ENCODE measurements at regions not wholly inside any gene's neighbourhood (a gene's known extent, or its start where the extent isn't known, plus 50 kb on each side); places are given as distances from the start of the nearest gene placed in this dataset.

- TF ChIP-seq BCLAF1 (IDR thresholded peaks at IDR 0.05; ENCODE audit: borderline replicate concordance in 1 of 2, control insufficient read depth in 1 of 2, low read depth in 2 of 2, low read length in 1 of 2) (no peak), ZNF184 (CRISPR knock-in tag; IDR thresholded peaks at IDR 0.05) (no peak), ZNF507 (tag; conservative IDR thresholded peaks at IDR 0.05) (no peak)
These were observed 363.0 kb downstream of the NR2F2 start (continued) for GRCh38 chr15:96693515-96693914.

GRCh38 chr15:96693990-96694517 is 363.6 kb downstream of the NR2F2 start:
- WGBS (ENCODE audit: insufficient coverage, low coverage, missing lambda C conversion rate): 2% methylated on average over 4 of the region's 4 CpGs
- in situ Hi-C loops (cut with MboI) (no loop called here), intact Hi-C loops (cut with micrococcal nuclease) (no loop called here)
- H3K9me1 ChIP-seq (ENCODE audit: control insufficient read depth, insufficient read depth, low read length): no peaks in the 10 kb centered on the region
- FAIRE-seq (no peak), DNase-seq (ENCODE audit: extremely low read depth in 1 of 4, low spot score in 3 of 4) (no peak), ATAC-seq (no peak)
- no TSS peak for BruUV-seq (replicated peaks)
- ChIA-PET CTCF (ENCODE audit: low intra/inter-chr PET ratio) (no interaction called here), POLR2A (no interaction called here)
- H3K27me3 ChIP-seq (ENCODE audit: control insufficient read depth in 2 of 2, insufficient read depth in 2 of 2, low read length in 2 of 2): no peaks in the 10 kb centered on the region; a peak in 1 of 5 replicates
- H3K4me2 ChIP-seq (ENCODE audit: insufficient read depth, low read length): no peak overlapping the region
- no peak for TF ChIP-seq ZNF3 (CRISPR knock-in tag; IDR thresholded peaks at IDR 0.05)
- TF ChIP-seq KAT8 (IDR thresholded peaks at IDR 0.05; ENCODE audit: low read depth): no peak
- TF ChIP-seq ELK3 (CRISPR knock-in tag; IDR thresholded peaks at IDR 0.05): no peak
- no peak for TF ChIP-seq LARP7 (IDR thresholded peaks at IDR 0.05)
- no peak for TF ChIP-seq HNRNPK (IDR thresholded peaks at IDR 0.05; ENCODE audit: low read depth, low read length, poor library complexity, severe bottlenecking)
- TF ChIP-seq ZNF280A (IDR thresholded peaks at IDR 0.05; ENCODE audit: low read depth, partially characterized antibody): no peak
- no peaks in the 10 kb centered on the region for H3K79me2 ChIP-seq (ENCODE audit: control insufficient read depth, insufficient read depth, low read length)
- H4K20me1 ChIP-seq (replicated peaks; ENCODE audit: control insufficient read depth, insufficient read depth, low read length): no peaks in the 10 kb centered on the region
- no peaks in the 10 kb centered on the region for H3K9me3 ChIP-seq (replicated peaks; ENCODE audit: control insufficient read depth, insufficient read depth, low read depth, low read length)
- no peak overlapping the region for H3K4me3 ChIP-seq
- no peak overlapping the region for H3K27ac ChIP-seq (ENCODE audit: extremely low read depth, low read depth, low read length)
- H3K36me3 ChIP-seq (ENCODE audit: control insufficient read depth, insufficient read depth, low read length): no peaks in the 10 kb centered on the region
- no peaks in the 10 kb centered on the region for H3K4me1 ChIP-seq (replicated peaks in 1 of 2; ENCODE audit: control insufficient read depth in 2 of 2, insufficient read depth in 2 of 2, low read length in 2 of 2)
- no peak overlapping the region for H2AFZ ChIP-seq (ENCODE audit: low read depth, low read length)
- no peak overlapping the region for H3K9ac ChIP-seq (ENCODE audit: insufficient read depth in 1 of 2, low read depth in 2 of 2, low read length in 2 of 2)

Measured in K562 (cell line).